Activated T-cell treated with anti-CD3 and anti-CD28 coated beads, Interleukin-2, amount 50 U/mL, for 72 hours (primary cell): ENCODE measurements at regions not wholly inside any gene's neighbourhood (a gene's known extent, or its start where the extent isn't known, plus 50 kb on each side); places are given as distances from the start of the nearest gene placed in this dataset.
"Not testable (repeated sequence)": the region's sequence is repeated elsewhere in the genome, so short reads cannot be mapped to it uniquely, and the experiment has no call there.

Source experiments
- ATAC-seq, 2 donors: fragments of 150-1000 bp; cut with Tn5 transposase; replicated peaks in 1 of 2; 2 replicates each; pipeline ENCODE4 v1.10.0; 2021; ENCODE audit warnings: moderate library complexity in 2 of 2, mild to moderate bottlenecking in 1 of 2
- DNase-seq, 2 donors: peaks; one replicate each; pipeline ENCODE4 v3.0.0; 2021 to 2022; ENCODE audit warnings: mixed read lengths in 1 of 2
- H3K27ac Mint-ChIP-seq: one replicate; pipeline ENCODE4 v1.8.0; 2022; ENCODE audit warnings: mild to moderate bottlenecking, moderate library complexity, mixed read lengths
- H3K27me3 Mint-ChIP-seq: one replicate; pipeline ENCODE4 v1.8.0; 2022; ENCODE audit warnings: low read depth, mixed read lengths
- H3K36me3 Mint-ChIP-seq, 2 donors: one replicate each; pipeline ENCODE4 v1.8.0; 2022; ENCODE audit warnings: mixed read lengths in 2 of 2, mild to moderate bottlenecking in 1 of 2; ENCODE audit not compliant: insufficient read depth in 2 of 2
- H3K4me1 Mint-ChIP-seq: one replicate; pipeline ENCODE4 v1.8.0; 2022; ENCODE audit warnings: low read depth, mixed read lengths
- H3K4me3 Mint-ChIP-seq, 2 donors: one replicate each; pipeline ENCODE4 v1.8.0; 2022; ENCODE audit warnings: mild to moderate bottlenecking in 2 of 2, mixed read lengths in 2 of 2, moderate library complexity in 2 of 2
- H3K9me3 Mint-ChIP-seq, 2 donors: one replicate each; pipeline ENCODE4 v1.8.0; 2022; ENCODE audit warnings: mixed read lengths in 2 of 2

DNA sequence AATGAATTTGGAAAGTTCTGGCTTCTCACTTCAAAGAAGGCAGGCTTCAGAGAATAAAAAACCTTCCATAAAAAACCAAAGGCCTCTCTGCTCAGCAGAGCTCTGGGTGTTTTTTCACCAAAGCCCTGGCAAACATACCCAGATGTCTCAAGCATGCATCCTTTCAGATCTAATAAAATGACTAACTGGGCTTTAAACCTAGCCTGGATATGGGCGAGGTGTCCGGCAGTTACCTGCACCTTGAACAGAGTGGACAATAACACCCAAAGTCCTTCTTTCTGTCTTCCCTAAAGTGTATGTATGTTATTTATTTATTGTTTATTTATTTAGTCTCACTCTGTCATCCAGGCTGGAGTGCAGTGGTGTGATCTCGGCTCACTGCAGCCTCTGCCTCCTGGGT lies 469.3 kb downstream of the XYLT1 start:
- Mint-ChIP-seq H3K4me3 (no peak overlapping the region), H3K4me1 (peaks cover 6% of the 10 kb centered on the region), H3K9me3 (no peaks in the 10 kb centered on the region), H3K27ac (no peak overlapping the region), H3K36me3 (peaks cover 4% of the 10 kb centered on the region in 2 donors), H3K27me3 (no peaks in the 10 kb centered on the region)
- no peak for DNase-seq
- no peak for ATAC-seq

DNA sequence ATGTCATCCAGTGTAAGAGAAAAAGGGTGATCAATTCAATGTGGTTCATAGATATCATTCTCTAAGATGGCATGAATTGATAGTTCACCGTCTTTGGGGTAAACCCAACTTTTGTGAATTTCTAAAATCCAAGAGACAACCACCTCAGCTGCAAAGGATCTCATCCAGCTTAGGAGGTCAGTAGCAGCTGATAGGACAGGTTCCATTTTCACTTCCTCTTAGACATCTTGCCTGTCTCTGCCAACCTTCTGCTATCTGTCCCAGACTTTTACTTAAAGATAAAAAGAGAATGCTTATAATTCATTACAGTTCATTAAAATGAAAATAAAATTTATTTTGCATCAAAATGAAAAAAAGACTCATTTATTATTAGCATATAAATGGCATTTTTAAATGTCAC lies 468.2 kb downstream of the XYLT1 start:
- Mint-ChIP-seq H3K27me3 (no peaks in the 10 kb centered on the region), H3K36me3 (peaks cover 4 to 7% of the 10 kb centered on the region in 2 donors), H3K4me3 (no peak overlapping the region), H3K4me1 (peaks cover 4% of the 10 kb centered on the region), H3K27ac (no peak overlapping the region), H3K9me3 (no peaks in the 10 kb centered on the region)
- no peak for DNase-seq
- ATAC-seq: no peak

DNA sequence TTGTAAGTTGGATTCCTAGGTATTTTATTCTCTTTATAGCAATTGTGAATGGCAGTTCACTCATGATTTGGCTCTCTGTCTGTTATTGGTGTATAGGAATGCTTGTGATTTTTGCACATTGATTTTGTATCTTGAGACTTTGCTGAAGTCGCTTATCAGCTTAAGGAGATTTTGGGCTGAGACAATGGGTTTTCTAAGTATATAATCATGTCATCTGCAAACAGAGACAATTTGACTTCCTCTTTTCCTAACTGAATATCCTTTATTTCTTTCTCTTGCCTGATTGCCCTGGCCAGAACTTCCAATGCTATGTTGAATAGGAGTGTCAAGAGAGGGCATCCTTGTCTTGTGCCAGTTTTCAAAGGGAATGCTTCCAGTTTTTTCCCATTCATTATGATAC lies 464.8 kb downstream of the XYLT1 start:
- H3K4me3 Mint-ChIP-seq, ATAC-seq, H3K27me3 Mint-ChIP-seq, H3K4me1 Mint-ChIP-seq, H3K27ac Mint-ChIP-seq, H3K36me3 Mint-ChIP-seq, H3K9me3 Mint-ChIP-seq, DNase-seq: not testable (repeated sequence)

DNA sequence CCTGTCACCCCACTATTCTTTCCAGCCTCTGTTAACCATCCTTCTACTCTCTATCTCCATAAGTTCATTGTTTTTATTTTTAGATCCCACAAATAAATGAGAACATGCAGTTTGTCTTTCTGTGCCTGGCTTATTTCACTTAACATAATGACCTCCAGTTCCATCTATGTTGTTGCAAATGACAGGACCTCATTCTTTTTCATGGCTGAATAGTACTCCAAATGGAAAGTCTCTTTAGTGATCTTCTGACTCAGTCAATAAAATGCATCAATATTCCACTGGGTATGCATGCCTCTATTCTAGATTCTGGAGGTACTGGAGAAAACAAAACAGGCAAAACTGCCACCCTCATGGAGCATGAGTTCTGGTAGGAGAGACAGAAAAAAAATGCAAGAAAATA lies 459.0 kb downstream of the XYLT1 start:
- no peaks in the 10 kb centered on the region for H3K27me3 Mint-ChIP-seq
- no peak for DNase-seq
- H3K4me1 Mint-ChIP-seq: peaks cover 10% of the 10 kb centered on the region
- H3K36me3 Mint-ChIP-seq: peaks cover 2 to 3% of the 10 kb centered on the region in 2 donors
- no peak overlapping the region for H3K4me3 Mint-ChIP-seq
- H3K9me3 Mint-ChIP-seq: peaks cover under 1 to 3% of the 10 kb centered on the region in 2 donors
- H3K27ac Mint-ChIP-seq: no peak overlapping the region
- no peak for ATAC-seq

DNA sequence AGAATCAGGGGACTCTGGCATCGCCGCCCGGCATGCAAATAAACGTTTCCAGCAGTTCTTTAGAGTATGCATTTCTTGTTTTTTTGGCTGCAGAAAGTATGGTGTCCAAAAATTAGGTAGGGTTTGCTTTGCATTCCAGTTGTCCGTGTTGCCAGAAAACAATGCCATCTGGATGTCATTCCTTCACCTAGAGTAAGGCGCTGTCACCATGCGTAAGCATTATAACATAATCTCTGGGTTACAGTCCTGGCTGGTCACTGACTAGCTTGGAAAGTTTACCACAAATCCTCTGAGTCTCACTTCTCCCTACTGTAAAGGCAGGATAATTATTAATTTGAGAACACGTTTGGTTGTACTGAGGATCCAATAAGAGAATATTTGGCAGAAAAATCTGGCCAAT lies 457.7 kb downstream of the XYLT1 start:
- no peak overlapping the region for H3K27ac Mint-ChIP-seq
- peaks cover 10% of the 10 kb centered on the region for H3K4me1 Mint-ChIP-seq

DNA sequence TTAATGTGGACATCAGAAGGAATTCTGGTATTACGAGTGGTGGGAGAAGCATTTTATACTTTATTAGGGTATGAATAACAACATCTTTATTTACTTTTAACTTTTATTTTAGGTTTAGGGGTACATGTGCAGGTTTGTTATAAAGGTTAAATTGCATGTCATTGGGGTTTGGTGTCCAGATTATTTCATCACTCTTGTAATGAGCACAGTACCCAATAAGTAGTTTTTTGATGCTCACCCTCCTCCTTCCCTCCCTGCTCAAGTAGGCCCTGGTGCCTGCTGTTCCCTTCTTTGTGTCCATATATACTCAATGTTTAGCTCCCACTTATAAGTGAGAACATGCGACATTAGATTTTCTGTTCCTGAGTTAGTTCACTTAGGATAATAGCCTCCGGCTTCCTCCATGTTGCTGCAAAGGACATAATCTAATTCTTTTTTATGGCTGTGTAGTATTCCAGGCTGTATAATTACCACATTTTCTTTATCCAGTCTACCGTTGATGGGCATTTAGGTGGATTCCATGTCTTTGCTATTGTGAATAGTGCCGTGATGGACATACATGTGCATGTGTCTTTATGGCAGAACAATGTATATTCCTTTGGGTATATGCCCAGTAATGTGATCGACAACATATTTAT lies 456.2 kb downstream of the XYLT1 start:
- ATAC-seq (no peak), DNase-seq (no peak)
- peaks cover 5 to 8% of the 10 kb centered on the region in 2 donors for H3K36me3 Mint-ChIP-seq
- peaks cover 10% of the 10 kb centered on the region for H3K4me1 Mint-ChIP-seq
- H3K4me3 Mint-ChIP-seq: peak overlapping the region; percentile 6 to 83
- H3K27ac Mint-ChIP-seq: no peak overlapping the region
- H3K9me3 Mint-ChIP-seq: peaks cover 3 to 6% of the 10 kb centered on the region in 2 donors
- no peaks in the 10 kb centered on the region for H3K27me3 Mint-ChIP-seq

More for the DNA sequence above, 457.7 kb downstream of the XYLT1 start:
- Mint-ChIP-seq H3K9me3 (peaks cover 3 to 6% of the 10 kb centered on the region in 2 donors), H3K27me3 (no peaks in the 10 kb centered on the region), H3K4me3 (peak overlapping the region; percentile 77 to 83), H3K36me3 (peaks cover 0 to 8% of the 10 kb centered on the region in 2 donors)
- ATAC-seq (no peak), DNase-seq (no peak)

DNA sequence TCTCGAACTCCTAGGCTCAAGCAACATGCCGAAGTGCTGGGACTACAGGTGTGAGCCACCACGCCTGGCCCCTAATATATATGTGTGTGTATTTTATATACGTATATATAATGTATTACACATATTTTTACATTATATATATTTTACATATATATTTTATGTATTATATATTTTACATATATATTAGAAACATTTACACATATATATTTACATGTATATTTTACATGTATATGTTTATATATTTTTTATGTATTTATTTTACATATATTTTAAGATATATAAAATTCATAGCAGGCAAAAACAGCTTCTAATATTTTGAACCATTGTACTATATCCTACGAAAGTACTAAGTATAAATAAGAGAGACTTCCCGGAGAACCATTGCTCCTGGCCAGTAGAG lies 455.1 kb downstream of the XYLT1 start:
- no peak for DNase-seq
- Mint-ChIP-seq H3K27ac (no peak overlapping the region), H3K9me3 (peaks cover 3 to 6% of the 10 kb centered on the region in 2 donors), H3K4me3 (no peak overlapping the region), H3K4me1 (peaks cover 10% of the 10 kb centered on the region), H3K36me3 (peaks cover 5 to 8% of the 10 kb centered on the region in 2 donors), H3K27me3 (no peaks in the 10 kb centered on the region)
- no peak for ATAC-seq

DNA sequence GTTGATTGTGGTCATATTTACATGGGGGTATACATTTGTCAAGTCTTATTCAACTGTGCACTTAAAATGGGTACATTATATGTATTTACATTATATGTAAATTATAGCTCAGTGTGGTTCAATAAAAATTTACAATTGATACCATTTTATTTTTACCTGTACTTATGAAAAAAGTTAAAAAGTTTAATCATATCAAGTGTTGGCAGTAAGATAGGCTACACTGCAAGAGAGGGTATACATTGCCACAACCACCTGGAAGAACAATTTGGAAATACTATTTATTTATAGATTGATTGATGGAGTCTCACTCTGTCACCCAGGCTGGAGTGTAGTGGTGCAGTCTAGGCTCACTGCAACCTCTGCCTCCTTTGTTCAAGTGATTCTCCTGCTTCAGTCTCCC lies 453.3 kb downstream of the XYLT1 start:
- Mint-ChIP-seq H3K36me3 (peaks cover 5 to 8% of the 10 kb centered on the region in 2 donors), H3K27ac (no peak overlapping the region), H3K27me3 (no peaks in the 10 kb centered on the region), H3K4me3 (no peak overlapping the region), H3K9me3 (peaks cover 0 to 6% of the 10 kb centered on the region in 2 donors), H3K4me1 (peaks cover 10% of the 10 kb centered on the region)
- DNase-seq (no peak), ATAC-seq (no peak)

DNA sequence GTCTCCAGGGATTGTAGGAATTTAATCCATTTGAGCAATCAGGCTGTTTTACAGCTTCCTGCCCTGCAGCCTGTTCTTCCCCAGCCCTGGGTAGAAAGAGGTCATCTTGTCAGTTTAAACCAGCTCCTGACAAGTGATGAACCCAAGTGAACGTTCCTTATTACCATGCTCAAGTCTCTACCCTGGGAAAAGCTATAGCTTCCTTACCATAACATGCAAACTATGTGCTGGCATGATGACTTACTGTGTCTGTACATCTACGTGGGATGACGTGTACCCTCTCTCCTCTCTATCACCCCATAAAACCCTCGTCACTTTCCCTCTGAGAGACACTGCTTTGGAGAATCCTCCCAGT lies 452.2 kb downstream of the XYLT1 start:
- DNase-seq (no peak), ATAC-seq (no peak)
- peaks cover 5 to 6% of the 10 kb centered on the region in 2 donors for H3K36me3 Mint-ChIP-seq
- no peak overlapping the region for H3K27ac Mint-ChIP-seq
- no peaks in the 10 kb centered on the region for H3K27me3 Mint-ChIP-seq
- H3K4me3 Mint-ChIP-seq: no peak overlapping the region
- peaks cover 0 to 6% of the 10 kb centered on the region in 2 donors for H3K9me3 Mint-ChIP-seq
- peaks cover 4% of the 10 kb centered on the region for H3K4me1 Mint-ChIP-seq

- Mint-ChIP-seq H3K27ac (no peak overlapping the region), H3K36me3 (peaks cover 5 to 6% of the 10 kb centered on the region in 2 donors), H3K4me1 (no peaks in the 10 kb centered on the region), H3K27me3 (no peaks in the 10 kb centered on the region), H3K4me3 (no peak overlapping the region), H3K9me3 (peaks cover 0 to 6% of the 10 kb centered on the region in 2 donors)
- ATAC-seq (no peak), DNase-seq (no peak)
Measured at GRCh38 chr16:17019366-17019765, 451.4 kb downstream of the XYLT1 start.

- ATAC-seq: no peak
- H3K4me3 Mint-ChIP-seq: no peak overlapping the region
- no peaks in the 10 kb centered on the region for H3K9me3 Mint-ChIP-seq
Measured at GRCh38 chr16:17023606-17024005, 447.2 kb downstream of the XYLT1 start.

DNA sequence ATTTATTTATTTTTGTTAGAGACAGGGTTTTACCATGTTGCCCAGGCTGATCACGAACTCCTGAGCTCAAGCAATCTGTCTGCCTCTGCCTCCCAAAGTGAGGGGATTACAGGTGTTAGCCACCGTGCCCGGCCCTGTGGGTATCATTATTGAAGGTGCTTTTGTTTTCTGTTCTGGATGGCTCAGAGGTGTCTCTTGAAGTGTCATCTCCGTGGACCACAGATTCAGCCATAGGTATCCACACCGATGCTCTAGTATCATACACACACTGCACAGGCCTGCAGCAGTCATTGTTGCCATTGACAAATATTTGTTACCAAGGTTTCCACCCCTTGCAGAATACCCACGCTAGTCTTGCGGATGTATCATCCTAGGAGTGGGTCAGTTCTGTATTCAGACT lies 446.2 kb downstream of the XYLT1 start:
- peaks cover 5 to 8% of the 10 kb centered on the region in 2 donors for H3K36me3 Mint-ChIP-seq
- peaks cover 3 to 5% of the 10 kb centered on the region in 2 donors for H3K9me3 Mint-ChIP-seq
- no peaks in the 10 kb centered on the region for H3K27me3 Mint-ChIP-seq
- no peak overlapping the region for H3K4me3 Mint-ChIP-seq
- DNase-seq (no peak), ATAC-seq (no peak)
- no peak overlapping the region for H3K27ac Mint-ChIP-seq
- peaks cover 29% of the 10 kb centered on the region for H3K4me1 Mint-ChIP-seq

More at GRCh38 chr16:17023606-17024005, 447.2 kb downstream of the XYLT1 start:
- H3K4me1 Mint-ChIP-seq: peaks cover 29% of the 10 kb centered on the region
- peaks cover 1 to 3% of the 10 kb centered on the region in 2 donors for H3K36me3 Mint-ChIP-seq
- no peaks in the 10 kb centered on the region for H3K27me3 Mint-ChIP-seq
- no peak for DNase-seq
- no peak overlapping the region for H3K27ac Mint-ChIP-seq

DNA sequence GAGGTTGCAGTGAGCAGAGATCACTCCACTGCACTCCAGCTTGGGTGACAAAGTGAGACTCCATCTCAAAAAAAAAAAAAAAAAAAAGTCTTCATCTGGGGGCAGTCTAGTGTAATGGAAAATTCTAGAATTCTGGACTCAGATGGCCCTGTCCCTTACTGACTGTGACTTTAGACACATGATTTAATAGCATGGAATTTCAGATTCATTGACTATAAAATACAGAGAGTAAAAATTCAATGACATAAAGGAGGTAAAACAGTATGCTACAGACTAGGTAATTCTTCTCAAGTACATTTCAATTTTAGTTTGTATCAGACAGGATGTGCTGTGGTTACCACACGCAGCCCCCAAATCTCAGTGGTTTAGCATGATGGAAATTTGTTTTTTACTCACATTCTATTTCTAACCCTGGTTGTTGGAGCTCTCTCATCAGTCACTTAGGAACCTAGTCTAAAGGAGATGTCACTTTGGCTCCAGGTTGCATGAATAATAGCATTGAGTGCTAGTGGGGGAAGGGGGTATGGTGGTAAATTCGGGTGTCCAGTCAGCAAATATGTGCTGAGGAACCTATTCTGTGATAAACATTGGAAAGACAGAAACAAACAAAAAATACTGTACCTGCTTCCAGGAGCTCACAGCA lies 444.0 kb downstream of the XYLT1 start:
- ATAC-seq: peak; percentile 94 to 96
- Mint-ChIP-seq H3K36me3 (peaks cover 10 to 17% of the 10 kb centered on the region in 2 donors), H3K9me3 (peaks cover 3 to 9% of the 10 kb centered on the region in 2 donors), H3K27ac (peak overlapping the region; percentile 47), H3K4me3 (peak overlapping the region; percentile 35 to 47), H3K4me1 (peaks cover 29% of the 10 kb centered on the region), H3K27me3 (no peaks in the 10 kb centered on the region)
- peak; percentile 37 to 47 for DNase-seq
